Endothelial cell of umbilical vein (primary cell): ENCODE measurements at regions not wholly inside any gene's neighbourhood (a gene's known extent, or its start where the extent isn't known, plus 50 kb on each side); places are given as distances from the start of the nearest gene placed in this dataset.

ENCODE experiments used
- BruUV-seq: library from RNA; stranded (reverse); fragments of 400-500 nt; replicated peaks from 2 replicates; lab custom pipeline; 2021; lab: Mats Ljungman, UMichigan
- CTCF ChIA-PET: fragments of 300-600, 350-600 bp; sonication (Branson Sonifier 250); formaldehyde crosslinking; loops from one replicate; lab custom pipeline; 2021; ENCODE audit warnings: antibody characterized with exemption, inconsistent platforms; lab: Charles Lee
- POLR2A ChIA-PET: fragments of 300-600, 350-600 bp; sonication (Branson Sonifier 250); formaldehyde crosslinking; loops from one replicate; lab custom pipeline; 2021; ENCODE audit warnings: antibody characterized with exemption, inconsistent platforms; lab: Charles Lee
- DNase-seq: peaks from one replicate; pipeline ENCODE4 v3.0.0-alpha.2; 2011; ENCODE audit warnings: low read depth, low spot score
- FAIRE-seq: peaks from 2 replicates; lab custom pipeline; 2011; peaks lifted over from hg19 to GRCh38; lab: Jason Lieb, UNC
- H2AFZ ChIP-seq: 2 replicates; pipeline ENCODE4 v1.6.0; 2012; ENCODE audit warnings: low read depth, low read length, control low read depth, inconsistent platforms
- H3K27ac ChIP-seq: 2 replicates; pipeline ENCODE4 v1.5.1; 2011; ENCODE audit warnings: low read depth, mild to moderate bottlenecking, control low read depth, low read length, moderate library complexity; ENCODE audit not compliant: insufficient read depth
- H3K27me3 ChIP-seq, 2 experiments: 2 replicates each; pipeline versions ENCODE4 v1.6.0 to v1.6.1; 2011; ENCODE audit warnings: low read length in 2 of 2, mixed read lengths in 1 of 2; ENCODE audit not compliant: control insufficient read depth in 2 of 2, insufficient read depth in 2 of 2
- H3K36me3 ChIP-seq, 2 experiments: 2 replicates in 1 of 2; 3 replicates in 1 of 2; pipeline ENCODE4 v1.5.1; 2011; ENCODE audit warnings: low read length in 2 of 2, mild to moderate bottlenecking in 1 of 2, moderate library complexity in 1 of 2; ENCODE audit not compliant: control insufficient read depth in 2 of 2, insufficient read depth in 2 of 2; ENCODE audit errors: extremely low read depth in 1 of 2
- H3K4me1 ChIP-seq: 3 replicates; pipeline ENCODE4 v1.5.1; 2011; ENCODE audit warnings: mild to moderate bottlenecking, low read length; ENCODE audit not compliant: control insufficient read depth, insufficient read depth; ENCODE audit errors: extremely low read depth
- H3K4me2 ChIP-seq: 2 replicates; pipeline ENCODE4 v1.6.1; 2011; ENCODE audit warnings: low read length, control low read depth, mixed read lengths; ENCODE audit not compliant: insufficient read depth
- H3K4me3 ChIP-seq, 3 experiments: fragments of 200-600 bp in 1 of 3; sonication (generic), shearing (Covaris generic) in 1 of 3; replicated peaks in 1 of 3; 2 replicates each; pipeline ENCODE4 v1.5.1; 2011 to 2016; ENCODE audit warnings: control low read depth in 3 of 3, low read length in 3 of 3, mild to moderate bottlenecking in 2 of 3, inconsistent platforms in 1 of 3, low read depth in 1 of 3, moderate library complexity in 1 of 3; ENCODE audit not compliant: insufficient read depth in 1 of 3
- H3K79me2 ChIP-seq: 2 replicates; pipeline ENCODE4 v1.6.0; 2012; ENCODE audit warnings: low read length, inconsistent platforms; ENCODE audit not compliant: control insufficient read depth, insufficient read depth
- H3K9ac ChIP-seq: replicated peaks from 2 replicates; pipeline ENCODE3; 2011; ENCODE audit warnings: low read length, control low read depth; ENCODE audit not compliant: insufficient read depth; ENCODE audit errors: extremely low read depth
- H3K9me1 ChIP-seq: replicated peaks from 3 replicates; pipeline ENCODE4 v1.6.0; 2011; ENCODE audit warnings: mild to moderate bottlenecking, low read length; ENCODE audit not compliant: control insufficient read depth, insufficient read depth; ENCODE audit errors: extremely low read depth
- H3K9me3 ChIP-seq: replicated peaks from 2 replicates; pipeline ENCODE4 v1.5.1; 2012; ENCODE audit warnings: low read length, inconsistent platforms; ENCODE audit not compliant: control insufficient read depth, insufficient read depth
- H4K20me1 ChIP-seq: replicated peaks from 2 replicates; pipeline ENCODE3; 2011; ENCODE audit warnings: mild to moderate bottlenecking, low read length; ENCODE audit not compliant: control insufficient read depth, insufficient read depth; ENCODE audit errors: extremely low read depth
- CTCF ChIP-seq, 2 donors: IDR thresholded peaks; 1 replicate in 1 of 2; 2 replicates in 1 of 2; pipeline ENCODE4 v1.5.1; 2011; ENCODE audit warnings: low read length in 2 of 2, mild to moderate bottlenecking in 2 of 2, moderate library complexity in 2 of 2, control low read depth in 1 of 2, inconsistent platforms in 1 of 2, low read depth in 1 of 2; ENCODE audit not compliant: insufficient read depth in 1 of 2; ENCODE audit errors: extremely low read depth in 1 of 2
- EZH2 ChIP-seq: IDR thresholded peaks from 2 replicates; pipeline ENCODE4 v1.6.1; 2012; ENCODE audit warnings: borderline replicate concordance, low read depth, mild to moderate bottlenecking, moderate library complexity, low read length, inconsistent platforms; ENCODE audit not compliant: severe bottlenecking
- FOS ChIP-seq: IDR thresholded peaks from 2 replicates; pipeline ENCODE4 v1.6.1; 2011; ENCODE audit warnings: mild to moderate bottlenecking, low read length, moderate library complexity, borderline replicate concordance; ENCODE audit not compliant: insufficient read depth
- GATA2 ChIP-seq: IDR thresholded peaks from 2 replicates; pipeline ENCODE4 v1.7.0; 2011; ENCODE audit warnings: low read depth, mild to moderate bottlenecking, moderate library complexity, mixed read lengths, low read length; ENCODE audit not compliant: insufficient read length, insufficient read depth
- JUN ChIP-seq: IDR thresholded peaks from 2 replicates; pipeline ENCODE4 v1.6.1; 2011; ENCODE audit warnings: borderline replicate concordance, low read depth; ENCODE audit not compliant: insufficient read length, insufficient read depth
- MYC ChIP-seq: IDR thresholded peaks from one replicate; pipeline ENCODE4 v1.6.1; 2011; ENCODE audit warnings: mild to moderate bottlenecking, low read depth, low read length
- POLR2A ChIP-seq: IDR thresholded peaks from 2 replicates; pipeline ENCODE4 v1.6.1; 2012; ENCODE audit warnings: low read depth, mild to moderate bottlenecking, control low read depth, low read length
- POLR2AphosphoS5 ChIP-seq: IDR thresholded peaks from 2 replicates; pipeline ENCODE4 v1.6.1; 2012; ENCODE audit warnings: low read depth, mild to moderate bottlenecking, control low read depth, low read length, moderate library complexity; ENCODE audit not compliant: insufficient read depth
- dilution Hi-C: fragments of 300-500 bp; cut with MboI; formaldehyde crosslinking; loops from one replicate; pipeline ENCODE4 v1.15.0; 2019; ENCODE audit warnings: low sequenced_read_pairs; ENCODE audit not compliant: extremely low pct_ligation_motif_present
- intact Hi-C: fragments of 100-400 bp; cut with micrococcal nuclease; formaldehyde crosslinking; loops from one replicate; pipeline ENCODE4 v1.10.0; 2022
- TF ChIP-seq, protein P1 (sequence below): IDR thresholded peaks from 2 replicates; pipeline ENCODE4 v1.6.1; 2011; ENCODE audit not compliant: insufficient read depth, insufficient read length

- Histone ChIP-seq H3K4me1 (no peaks in the 10 kb centered on the region), H3K9ac (no peak overlapping the region), H2AFZ (no peak overlapping the region), H3K4me2 (no peak overlapping the region), H3K27ac (no peak overlapping the region), H3K4me3 (no peak overlapping the region), H3K9me3 (no peaks in the 10 kb centered on the region), H3K36me3 (no peaks in the 10 kb centered on the region), H3K9me1 (no peaks in the 10 kb centered on the region), H3K79me2 (no peaks in the 10 kb centered on the region), H3K27me3 (no peaks in the 10 kb centered on the region), H4K20me1 (no peaks in the 10 kb centered on the region)
- FAIRE-seq (no peak), DNase-seq (no peak)
- dilution Hi-C loops (no loop called here), intact Hi-C loops (no loop called here)
- POLR2A ChIA-PET, result no interaction called here
- BruUV-seq, result no TSS peak
- CTCF ChIA-PET, result interaction anchor here (0.6 kb wide), 1 partner anchor 253 kb away, joined by 3 read pairs; no protein-coding TSS in a partner anchor
- TF ChIP-seq CTCF (IDR thresholded peaks at IDR 0.05; ENCODE audit: extremely low read depth in 1 of 2, insufficient read depth in 1 of 2, low read depth in 1 of 2, low read length in 2 of 2) (no peak), MYC (no peak), FOS (no peak), POLR2A (no peak), POLR2AphosphoS5 (no peak), GATA2 (no peak), JUN (no peak), EZH2 (no peak)
- TF ChIP-seq, protein P1, sequence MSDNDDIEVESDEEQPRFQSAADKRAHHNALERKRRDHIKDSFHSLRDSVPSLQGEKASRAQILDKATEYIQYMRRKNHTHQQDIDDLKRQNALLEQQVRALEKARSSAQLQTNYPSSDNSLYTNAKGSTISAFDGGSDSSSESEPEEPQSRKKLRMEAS, result no peak
These were observed 296.2 kb upstream of the CDH5 start for GRCh38 chr16:66070140-66070917.
